GM12875 (cell line): ENCODE measurements at regions not wholly inside any gene's neighbourhood (a gene's known extent, or its start where the extent isn't known, plus 50 kb on each side); places are given as distances from the start of the nearest gene placed in this dataset.

Experiments used
- H3K4me3 ChIP-seq: one replicate; pipeline ENCODE4 v1.5.1; 2011; ENCODE audit warnings: low read depth, low read length, control low read depth
- TF ChIP-seq, protein P1 (sequence below): IDR thresholded peaks from 2 replicates; pipeline ENCODE4 v1.5.1; 2011; ENCODE audit warnings: low read depth, mild to moderate bottlenecking, control low read depth, inconsistent platforms, low read length, moderate library complexity, borderline replicate concordance; ENCODE audit not compliant: insufficient read depth

DNA sequence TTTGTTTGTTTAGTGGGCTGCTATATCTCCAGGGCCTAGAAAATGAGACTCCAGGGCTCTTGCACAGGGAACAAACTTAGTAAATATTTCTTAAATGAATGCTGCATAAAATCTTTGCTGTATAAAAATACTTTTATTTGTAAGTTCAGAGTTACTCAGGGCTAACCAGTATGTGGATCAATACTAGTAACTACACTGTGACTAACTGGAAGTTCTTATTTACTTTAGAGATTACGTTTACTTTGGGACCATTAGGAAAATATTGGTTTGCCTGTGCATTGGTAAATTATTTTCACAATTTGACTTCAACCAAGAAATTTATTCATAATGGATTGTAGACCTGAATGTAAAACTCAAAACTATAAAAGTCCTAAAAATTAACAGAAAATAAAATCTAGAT, 575.5 kb downstream of the RNF144A start:
- no peak overlapping the region for H3K4me3 ChIP-seq
- TF ChIP-seq, protein P1, sequence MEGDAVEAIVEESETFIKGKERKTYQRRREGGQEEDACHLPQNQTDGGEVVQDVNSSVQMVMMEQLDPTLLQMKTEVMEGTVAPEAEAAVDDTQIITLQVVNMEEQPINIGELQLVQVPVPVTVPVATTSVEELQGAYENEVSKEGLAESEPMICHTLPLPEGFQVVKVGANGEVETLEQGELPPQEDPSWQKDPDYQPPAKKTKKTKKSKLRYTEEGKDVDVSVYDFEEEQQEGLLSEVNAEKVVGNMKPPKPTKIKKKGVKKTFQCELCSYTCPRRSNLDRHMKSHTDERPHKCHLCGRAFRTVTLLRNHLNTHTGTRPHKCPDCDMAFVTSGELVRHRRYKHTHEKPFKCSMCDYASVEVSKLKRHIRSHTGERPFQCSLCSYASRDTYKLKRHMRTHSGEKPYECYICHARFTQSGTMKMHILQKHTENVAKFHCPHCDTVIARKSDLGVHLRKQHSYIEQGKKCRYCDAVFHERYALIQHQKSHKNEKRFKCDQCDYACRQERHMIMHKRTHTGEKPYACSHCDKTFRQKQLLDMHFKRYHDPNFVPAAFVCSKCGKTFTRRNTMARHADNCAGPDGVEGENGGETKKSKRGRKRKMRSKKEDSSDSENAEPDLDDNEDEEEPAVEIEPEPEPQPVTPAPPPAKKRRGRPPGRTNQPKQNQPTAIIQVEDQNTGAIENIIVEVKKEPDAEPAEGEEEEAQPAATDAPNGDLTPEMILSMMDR: no peak

DNA sequence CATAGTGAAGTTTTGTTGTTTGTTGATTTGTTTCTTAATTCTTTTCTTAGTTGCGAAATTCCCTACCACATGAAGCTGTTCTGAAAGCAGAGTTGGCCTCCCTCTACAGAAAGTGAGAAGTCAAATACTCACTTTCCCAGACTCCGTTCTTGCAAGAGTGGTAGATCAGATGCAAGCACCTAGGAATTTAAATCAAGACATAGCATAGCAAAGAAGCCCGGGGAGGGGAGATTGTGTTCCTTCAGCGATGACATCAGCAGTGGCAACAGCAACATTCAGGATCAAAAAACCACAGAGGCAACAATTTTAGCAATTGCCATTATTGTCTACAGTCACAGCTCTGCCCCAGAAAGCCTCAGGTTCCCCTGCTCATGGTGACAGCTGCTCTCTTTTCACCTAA, 580.0 kb downstream of the RNF144A start:
- TF ChIP-seq, protein P1: no peak
- H3K4me3 ChIP-seq: no peak overlapping the region

DNA sequence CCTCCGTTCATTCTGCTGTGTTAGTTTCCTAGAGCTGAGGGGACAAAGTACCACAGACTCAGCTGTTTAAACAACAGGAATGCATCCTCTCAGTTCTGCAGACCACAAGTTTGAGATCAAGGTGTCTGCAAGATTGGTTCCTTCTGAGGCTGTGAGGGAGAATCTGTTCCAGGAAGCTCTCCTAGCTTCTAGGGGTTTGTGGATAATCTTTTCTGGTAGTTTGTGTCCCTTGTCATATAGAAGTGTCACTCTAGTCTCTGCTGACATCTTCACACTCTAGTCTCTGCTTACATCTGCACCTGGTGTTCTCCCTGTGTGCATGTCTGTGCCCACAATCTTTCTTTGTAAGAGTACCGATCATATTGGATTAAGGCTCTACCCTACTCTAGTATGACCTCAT, 581.8 kb downstream of the RNF144A start:
- TF ChIP-seq, protein P1: no peak
- H3K4me3 ChIP-seq: no peak overlapping the region

DNA sequence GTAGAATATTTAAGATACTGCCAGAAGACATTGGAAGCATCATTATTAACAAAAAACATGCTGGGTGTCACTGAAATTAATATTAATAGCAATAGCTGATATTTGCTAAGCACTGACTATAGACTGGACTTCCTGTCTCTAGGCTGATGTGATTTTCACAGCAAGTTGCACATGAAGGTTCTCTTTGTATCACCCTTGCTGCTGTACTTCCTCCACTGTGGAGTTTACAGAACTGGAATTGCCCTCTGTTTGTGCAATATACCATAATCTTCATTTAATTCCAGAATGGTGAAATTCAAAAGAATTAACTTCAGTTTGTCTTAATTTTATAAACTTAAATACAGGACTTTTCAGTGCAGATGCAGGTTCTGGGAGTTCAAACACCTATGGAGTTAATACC, 585.1 kb downstream of the RNF144A start:
- H3K4me3 ChIP-seq: no peak overlapping the region
- TF ChIP-seq, protein P1: no peak

DNA sequence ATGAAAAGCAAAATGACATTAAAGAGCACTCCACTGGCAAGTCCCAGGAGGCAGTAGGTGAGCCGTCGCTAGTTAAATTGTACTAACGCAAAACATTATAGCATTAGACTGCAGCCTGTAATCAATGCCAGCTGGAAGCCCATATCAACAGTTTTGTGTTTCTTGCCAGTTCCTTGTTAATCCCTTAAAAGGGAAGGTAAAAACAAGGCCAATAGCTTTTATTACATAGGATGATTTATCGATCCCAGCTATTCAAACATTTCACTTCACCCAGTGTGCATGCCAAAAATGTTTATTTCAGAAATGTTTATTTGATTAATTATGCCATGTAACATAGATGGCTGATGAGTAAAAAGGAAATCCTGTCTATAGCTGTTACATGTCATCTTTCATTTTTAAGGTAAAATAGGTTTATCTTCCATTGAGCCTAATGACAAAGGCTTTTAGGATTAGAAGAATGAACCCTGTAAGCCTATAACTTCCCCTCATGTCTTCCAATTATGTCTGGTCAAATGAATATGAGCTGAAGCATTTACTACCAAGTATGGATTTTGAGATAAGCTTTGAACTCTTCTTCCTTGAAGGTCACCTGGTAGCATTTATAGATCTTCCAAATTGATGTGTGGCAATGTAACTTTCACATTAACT, 591.2 kb downstream of the RNF144A start:
- TF ChIP-seq, protein P1: no peak
- H3K4me3 ChIP-seq: no peak overlapping the region

DNA sequence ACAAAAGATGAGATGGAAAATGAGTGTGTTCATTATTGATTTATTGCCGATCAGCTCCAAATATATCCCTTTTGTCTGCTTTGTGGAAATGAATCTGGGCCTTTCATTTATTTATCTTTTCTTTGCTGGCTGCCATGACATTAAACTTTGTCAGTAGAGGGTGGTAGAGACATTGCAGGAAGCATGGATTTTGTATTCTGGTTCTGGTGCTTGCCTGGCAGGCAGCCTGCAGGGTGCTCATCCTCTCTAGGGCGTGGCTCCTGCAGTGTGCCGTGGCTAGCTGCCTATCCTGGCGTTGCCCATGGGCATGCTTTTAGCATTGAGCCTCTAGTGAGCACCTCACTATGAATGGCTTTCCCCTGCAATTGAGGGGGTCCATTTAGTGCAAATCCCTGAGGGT, 593.1 kb downstream of the RNF144A start:
- TF ChIP-seq, protein P1: no peak

DNA sequence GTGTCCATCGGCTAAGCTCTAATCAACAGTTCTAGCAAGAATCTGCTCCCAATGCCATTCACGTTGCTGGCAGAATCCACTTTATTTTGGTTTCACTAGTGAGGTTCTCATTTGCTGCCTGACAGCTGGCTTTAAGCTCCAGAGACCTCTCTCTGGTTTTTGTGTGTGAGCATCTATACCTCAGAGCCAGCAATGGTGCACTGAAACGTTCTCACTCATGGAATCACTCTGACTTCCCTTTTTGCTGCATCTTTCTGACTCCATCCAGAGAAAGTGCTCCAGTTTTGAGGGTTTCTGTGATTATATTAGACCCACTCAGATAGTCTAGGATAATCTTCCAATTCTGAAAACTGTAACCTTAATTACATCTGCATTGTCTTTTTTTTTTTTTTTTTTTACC, 596.6 kb downstream of the RNF144A start:
- H3K4me3 ChIP-seq: no peak overlapping the region
- TF ChIP-seq, protein P1: no peak

More for the DNA sequence above, 593.1 kb downstream of the RNF144A start:
- no peak overlapping the region for H3K4me3 ChIP-seq
